AG09309 (cell line): ENCODE measurements at regions not wholly inside any gene's neighbourhood (a gene's known extent, or its start where the extent isn't known, plus 50 kb on each side); places are given as distances from the start of the nearest gene placed in this dataset.

Experiments used
- DNase-seq: peaks from one replicate; pipeline ENCODE4 v3.0.0-alpha.2; 2010; ENCODE audit warnings: low read depth
- H3K4me3 ChIP-seq: 2 replicates; pipeline ENCODE4 v1.5.1; 2011; ENCODE audit warnings: mild to moderate bottlenecking, low read depth, low read length, moderate library complexity; ENCODE audit not compliant: control insufficient read depth
- CTCF ChIP-seq: IDR thresholded peaks from 2 replicates; pipeline ENCODE4 v1.5.1; 2011; ENCODE audit warnings: mild to moderate bottlenecking, low read depth, low read length, inconsistent platforms; ENCODE audit not compliant: insufficient read depth, control insufficient read depth; ENCODE audit errors: missing control alignments

- no peak for TF ChIP-seq CTCF
- no peak overlapping the region for H3K4me3 ChIP-seq
- DNase-seq: no peak
Observed at GRCh38 chr1:221415651-221416050, 326.2 kb downstream of the DUSP10 start.

- no peak for DNase-seq
- H3K4me3 ChIP-seq: no peak overlapping the region
- no peak for TF ChIP-seq CTCF
Observed at GRCh38 chr1:221416142-221416541, 325.7 kb downstream of the DUSP10 start.

GRCh38 chr1:221416723-221417122 lies 325.2 kb downstream of the DUSP10 start:
- H3K4me3 ChIP-seq: no peak overlapping the region
- no peak for TF ChIP-seq CTCF
- no peak for DNase-seq

- no peak for DNase-seq
- TF ChIP-seq CTCF: no peak
- no peak overlapping the region for H3K4me3 ChIP-seq
Observed at GRCh38 chr1:221418346-221418745, 323.5 kb downstream of the DUSP10 start.

GRCh38 chr1:221419513-221420095 lies 322.3 kb downstream of the DUSP10 start:
- no peak for TF ChIP-seq CTCF
- DNase-seq: peak; percentile 80
- H3K4me3 ChIP-seq: no peak overlapping the region

- no peak for DNase-seq
- H3K4me3 ChIP-seq: no peak overlapping the region
- no peak for TF ChIP-seq CTCF
Observed at GRCh38 chr1:221429264-221429663, 312.6 kb downstream of the DUSP10 start.
